GM12878 (cell line): ENCODE measurements at regions not wholly inside any gene's neighbourhood (a gene's known extent, or its start where the extent isn't known, plus 50 kb on each side); places are given as distances from the start of the nearest gene placed in this dataset.

Source experiments
- ATAC-seq: fragments of 200-7000 bp; cut with Tn5 transposase; 3 replicates; pipeline ENCODE4 v1.9.1; 2020; ENCODE audit warnings: mild to moderate bottlenecking, moderate library complexity
- BruUV-seq: library from RNA; stranded (reverse); fragments of 400-500 nt; replicated peaks from 2 replicates; lab custom pipeline; 2021; lab: Mats Ljungman, UMichigan
- CTCF ChIA-PET: fragments of 300-600 bp; sonication (Branson Sonifier 250); formaldehyde crosslinking; extraction: SDS; loops from one replicate; lab custom pipeline; 2021; ENCODE audit warnings: inconsistent platforms; lab: Yijun Ruan, JAX
- POLR2A ChIA-PET: fragments of 350-600 bp; formaldehyde crosslinking; extraction: SDS; loops from one replicate; lab custom pipeline; 2021; ENCODE audit warnings: inconsistent platforms; lab: Charles Lee
- RAD21 ChIA-PET: fragments of 300-600 bp; sonication (Branson Sonifier 250); formaldehyde crosslinking; loops from one replicate; lab custom pipeline; 2023; ENCODE audit warnings: antibody characterized with exemption; ENCODE audit not compliant: unreplicated experiment; lab: Charles Lee
- SMC1A ChIA-PET: fragments of 300-600 bp; sonication (Branson Sonifier 250); formaldehyde crosslinking; loops from one replicate; lab custom pipeline; 2023; ENCODE audit not compliant: unreplicated experiment, uncharacterized antibody; lab: Charles Lee
- DNase-seq: peaks from one replicate; pipeline ENCODE4 v3.0.0-alpha.2; 2011; ENCODE audit warnings: low read depth, low spot score
- FAIRE-seq: peaks from 3 replicates; lab custom pipeline; 2011; peaks lifted over from hg19 to GRCh38; lab: Jason Lieb, UNC
- H2AFZ ChIP-seq: 2 replicates; pipeline ENCODE4 v1.6.0; 2011; ENCODE audit warnings: low read depth, low read length, control low read depth; ENCODE audit not compliant: control insufficient read depth
- H3K27ac ChIP-seq: 2 replicates; pipeline ENCODE4 v1.5.1; 2011; ENCODE audit warnings: control low read depth; ENCODE audit not compliant: control insufficient read depth, insufficient read depth
- H3K27me3 ChIP-seq, 2 experiments: replicated peaks in 1 of 2; 2 replicates each; pipeline versions ENCODE4 v1.6.0 to v1.6.1; 2011; ENCODE audit warnings: low read length in 1 of 2; ENCODE audit not compliant: control insufficient read depth in 2 of 2, insufficient read depth in 2 of 2
- H3K36me3 ChIP-seq, 2 experiments: 2 replicates each; pipeline ENCODE4 v1.5.1; 2011; ENCODE audit warnings: low read length in 1 of 2; ENCODE audit not compliant: control insufficient read depth in 2 of 2, insufficient read depth in 2 of 2
- H3K4me1 ChIP-seq: 2 replicates; pipeline ENCODE4 v1.6.1; 2011; ENCODE audit warnings: mild to moderate bottlenecking, low read length, moderate library complexity, mixed read lengths; ENCODE audit not compliant: control insufficient read depth, insufficient read depth
- H3K4me2 ChIP-seq: 2 replicates; pipeline ENCODE4 v1.6.0; 2011; ENCODE audit warnings: control low read depth; ENCODE audit not compliant: control insufficient read depth, insufficient read depth
- H3K4me3 ChIP-seq: fragments of 200-600 bp; sonication (generic); 2 replicates; pipeline ENCODE4 v1.5.1; 2016
- H3K79me2 ChIP-seq: 2 replicates; pipeline ENCODE4 v1.6.0; 2011; ENCODE audit warnings: low read length; ENCODE audit not compliant: control insufficient read depth, insufficient read depth
- H3K9ac ChIP-seq: 2 replicates; pipeline ENCODE4 v1.8.0; 2011; ENCODE audit warnings: low read length, control low read depth, mixed read lengths; ENCODE audit not compliant: control insufficient read depth, insufficient read depth
- H3K9me3 ChIP-seq: replicated peaks from 3 replicates; pipeline ENCODE4 v1.5.1; 2011; ENCODE audit warnings: mild to moderate bottlenecking, low read length; ENCODE audit not compliant: control insufficient read depth, insufficient read depth
- H4K20me1 ChIP-seq: 2 replicates; pipeline ENCODE4 v1.6.0; 2011; ENCODE audit not compliant: control insufficient read depth, insufficient read depth
- BACH1 ChIP-seq: fragments of 450-650 bp; IDR thresholded peaks from 2 replicates; pipeline ENCODE4 v1.6.1; 2017; ENCODE audit warnings: mild to moderate bottlenecking, borderline replicate concordance
- CREM ChIP-seq: IDR thresholded peaks from 2 replicates; pipeline ENCODE4 v1.6.1; 2014; ENCODE audit warnings: antibody characterized with exemption, low read depth
- CUX1 ChIP-seq: IDR thresholded peaks from 2 replicates; pipeline ENCODE4 v1.6.1; 2012; ENCODE audit warnings: improper control_type of control experiment, low read depth, low read length; ENCODE audit not compliant: insufficient replicate concordance
- E2F4 ChIP-seq: IDR thresholded peaks from 2 replicates; pipeline ENCODE4 v1.6.1; 2012; ENCODE audit warnings: low read depth, low read length, improper control_type of control experiment
- ELK1 ChIP-seq: IDR thresholded peaks from 2 replicates; pipeline ENCODE4 v1.6.1; 2012; ENCODE audit warnings: low read depth, low read length, improper control_type of control experiment
- FOXM1 ChIP-seq: IDR thresholded peaks from 2 replicates; pipeline ENCODE4 v1.6.1; 2012; ENCODE audit warnings: low read depth, mild to moderate bottlenecking, inconsistent platforms, low read length, moderate library complexity
- HCFC1 ChIP-seq: fragments of 150-350 bp; IDR thresholded peaks from 2 replicates; pipeline ENCODE4 v1.6.1; 2014; ENCODE audit warnings: low read length
- IRF4 ChIP-seq: IDR thresholded peaks from 2 replicates; pipeline ENCODE4 v1.6.1; 2011; ENCODE audit warnings: low read depth, low read length
- NBN ChIP-seq: fragments of 450-650 bp; IDR thresholded peaks from 2 replicates; pipeline ENCODE4 v1.6.1; 2016
- NFXL1 ChIP-seq: fragments of 450-650 bp; IDR thresholded peaks from 2 replicates; pipeline ENCODE4 v1.6.1; 2017; ENCODE audit warnings: antibody characterized with exemption, mild to moderate bottlenecking, borderline replicate concordance
- RELA ChIP-seq: fragments of 450-650 bp; IDR thresholded peaks from 2 replicates; pipeline ENCODE4 v1.8.0; 2014; ENCODE audit warnings: borderline replicate concordance; ENCODE audit not compliant: partially characterized antibody
- SUZ12 ChIP-seq: fragments of 200-600 bp; sonication (generic); IDR thresholded peaks from one replicate; pipeline ENCODE4 v1.6.1; 2018; ENCODE audit warnings: antibody characterized with exemption, mild to moderate bottlenecking; ENCODE audit not compliant: unreplicated experiment
- TAF1 ChIP-seq: IDR thresholded peaks from 2 replicates; pipeline ENCODE4 v1.6.1; 2011; ENCODE audit warnings: mild to moderate bottlenecking, low read depth, low read length, borderline replicate concordance
- TCF3 ChIP-seq: IDR thresholded peaks from 2 replicates; pipeline ENCODE4 v1.6.1; 2012; ENCODE audit warnings: low read depth, mild to moderate bottlenecking, low read length, borderline replicate concordance; ENCODE audit not compliant: insufficient read depth
- ZBTB11 ChIP-seq: fragments of 450-650 bp; formaldehyde crosslinking; IDR thresholded peaks from 2 replicates; pipeline ENCODE4 v1.5.0; 2022; ENCODE audit warnings: mild to moderate bottlenecking, missing genetic modification characterization
- WGBS: methylation state at CpG from one replicate; pipeline ENCODE4 v1.1.6; 2016; ENCODE audit warnings: low lambda C conversion rate; ENCODE audit not compliant: insufficient replicate concordance, insufficient coverage; ENCODE audit errors: missing lambda C conversion rate; 5-methylcytosine and 5-hydroxymethylcytosine counted together
- in situ Hi-C: fragments of 300-500 bp; cut with MboI; formaldehyde crosslinking; loops from 9 replicates; pipeline ENCODE4 v1.14.3; 2018; ENCODE audit warnings: mixed read lengths
- intact Hi-C: fragments of 100-400 bp; cut with micrococcal nuclease; formaldehyde crosslinking; loops from one replicate; pipeline ENCODE4 v1.14.2; 2022; ENCODE audit not compliant: unreplicated experiment

GRCh38 chr10:108753326-108753725 lies 1170.0 kb downstream of the XPNPEP1 start:
- WGBS = 0% methylated on average over 2 of the region's 2 CpGs
- intact Hi-C loops = no loop called here
- TF ChIP-seq TAF1 (no peak), CREM (no peak), SUZ12 (no peak), BACH1 (no peak), TCF3 (no peak), NFXL1 (no peak), HCFC1 (no peak), ZBTB11 (CRISPR knock-in tag) (no peak), E2F4 (no peak), FOXM1 (no peak), RELA (no peak), ELK1 (no peak), IRF4 (no peak), CUX1 (no peak), NBN (no peak)

More at GRCh38 chr10:108753326-108753725, 1170.0 kb downstream of the XPNPEP1 start:
- no peak overlapping the region for H2AFZ ChIP-seq
- no peak overlapping the region for H3K4me2 ChIP-seq
- no peak for FAIRE-seq
- ChIA-PET RAD21 (no interaction called here), CTCF (interaction anchor here (1.0 kb wide), 1 partner anchor 8 kb away, joined by 3 read pairs; no protein-coding TSS in a partner anchor), SMC1A (interaction anchor here (1.0 kb wide), 1 partner anchor 141 kb away, joined by 3 read pairs; no protein-coding TSS in a partner anchor), POLR2A (no interaction called here)
- no peaks in the 10 kb centered on the region for H3K27me3 ChIP-seq
- H3K79me2 ChIP-seq = no peaks in the 10 kb centered on the region
- in situ Hi-C loops = no loop called here
- no peak overlapping the region for H3K27ac ChIP-seq
- H3K9ac ChIP-seq = no peak overlapping the region
- H3K4me3 ChIP-seq = no peak overlapping the region
- no peaks in the 10 kb centered on the region for H3K4me1 ChIP-seq
- H4K20me1 ChIP-seq = no peaks in the 10 kb centered on the region
- no peaks in the 10 kb centered on the region for H3K36me3 ChIP-seq
- DNase-seq = no peak
- no TSS peak for BruUV-seq
- no peak for ATAC-seq
- no peaks in the 10 kb centered on the region for H3K9me3 ChIP-seq
